Fibroblast of lung (primary cell): ENCODE measurements at regions not wholly inside any gene's neighbourhood (a gene's known extent, or its start where the extent isn't known, plus 50 kb on each side); places are given as distances from the start of the nearest gene placed in this dataset.

Source experiments
- EZH2 ChIP-seq: IDR thresholded peaks from 2 replicates; pipeline ENCODE4 v1.5.1; 2012; ENCODE audit warnings: low read length, control low read depth, mild to moderate bottlenecking; ENCODE audit errors: missing control alignments
- TF ChIP-seq, protein P1 (sequence below), 2 donors: IDR thresholded peaks in 1 of 2; conservative IDR thresholded peaks in 1 of 2; 1 replicate in 1 of 2; 2 replicates in 1 of 2; pipeline ENCODE4 v1.5.1; 2011 to 2012; ENCODE audit warnings: low read length in 2 of 2, control low read depth in 1 of 2, inconsistent platforms in 1 of 2, low read depth in 1 of 2, mild to moderate bottlenecking in 1 of 2

DNA sequence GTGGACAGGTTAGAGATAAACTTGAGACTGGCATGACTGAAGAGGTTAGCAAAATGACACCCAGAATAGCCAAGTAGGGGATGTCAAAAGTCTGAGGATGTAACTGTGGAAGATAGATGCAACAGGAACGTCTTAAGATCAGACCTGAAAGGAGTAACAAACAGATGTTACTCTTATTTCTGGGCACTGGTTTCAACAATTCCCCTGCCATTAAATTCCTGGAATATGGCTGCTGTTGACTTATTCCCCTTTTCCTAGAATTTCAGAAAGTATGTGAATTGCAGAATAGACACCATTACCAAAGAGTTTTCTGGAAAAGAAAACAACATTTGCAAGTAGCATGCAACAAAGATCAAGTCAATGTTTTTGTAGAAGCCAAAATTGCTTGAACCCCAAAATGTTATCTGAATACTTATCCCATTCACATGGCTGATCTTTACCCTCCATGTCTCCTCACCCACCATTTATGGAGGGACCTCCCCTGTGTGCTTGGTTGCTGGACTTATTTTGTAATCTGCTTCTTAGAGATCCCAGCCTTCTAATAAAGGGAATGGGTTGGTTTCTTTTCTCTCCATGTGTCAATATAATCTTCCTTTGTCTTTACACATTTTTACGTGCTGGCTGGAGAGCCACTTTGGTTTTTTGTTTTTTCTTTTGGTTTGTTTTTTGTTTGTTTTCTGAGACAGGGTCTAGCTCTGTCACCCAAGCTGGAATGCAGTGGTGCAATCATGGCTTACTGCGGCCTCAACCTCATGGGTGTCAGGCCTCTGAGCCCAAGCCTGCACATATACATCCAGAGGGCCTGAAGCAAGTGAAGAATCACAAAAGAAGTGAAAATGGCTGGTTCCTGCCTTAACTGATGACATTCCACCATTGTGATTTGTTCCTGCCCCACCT, 57.0 kb downstream of the BBS10 start:
- TF ChIP-seq, protein P1, sequence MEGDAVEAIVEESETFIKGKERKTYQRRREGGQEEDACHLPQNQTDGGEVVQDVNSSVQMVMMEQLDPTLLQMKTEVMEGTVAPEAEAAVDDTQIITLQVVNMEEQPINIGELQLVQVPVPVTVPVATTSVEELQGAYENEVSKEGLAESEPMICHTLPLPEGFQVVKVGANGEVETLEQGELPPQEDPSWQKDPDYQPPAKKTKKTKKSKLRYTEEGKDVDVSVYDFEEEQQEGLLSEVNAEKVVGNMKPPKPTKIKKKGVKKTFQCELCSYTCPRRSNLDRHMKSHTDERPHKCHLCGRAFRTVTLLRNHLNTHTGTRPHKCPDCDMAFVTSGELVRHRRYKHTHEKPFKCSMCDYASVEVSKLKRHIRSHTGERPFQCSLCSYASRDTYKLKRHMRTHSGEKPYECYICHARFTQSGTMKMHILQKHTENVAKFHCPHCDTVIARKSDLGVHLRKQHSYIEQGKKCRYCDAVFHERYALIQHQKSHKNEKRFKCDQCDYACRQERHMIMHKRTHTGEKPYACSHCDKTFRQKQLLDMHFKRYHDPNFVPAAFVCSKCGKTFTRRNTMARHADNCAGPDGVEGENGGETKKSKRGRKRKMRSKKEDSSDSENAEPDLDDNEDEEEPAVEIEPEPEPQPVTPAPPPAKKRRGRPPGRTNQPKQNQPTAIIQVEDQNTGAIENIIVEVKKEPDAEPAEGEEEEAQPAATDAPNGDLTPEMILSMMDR (conservative IDR thresholded peaks at IDR 0.05 in 1 of 2, IDR thresholded peaks at IDR 0.05 in 1 of 2; ENCODE audit: low read depth in 1 of 2, low read length in 2 of 2) = no peak
- TF ChIP-seq EZH2 = no peak
